ENCODE measurements at regions not wholly inside any gene's neighbourhood (a gene's known extent, or its start where the extent isn't known, plus 50 kb on each side); places are given as distances from the start of the nearest gene placed in this dataset.
"Not testable (repeated sequence)": the region's sequence is repeated elsewhere in the genome, so short reads cannot be mapped to it uniquely, and the experiment has no call there.

DNA sequence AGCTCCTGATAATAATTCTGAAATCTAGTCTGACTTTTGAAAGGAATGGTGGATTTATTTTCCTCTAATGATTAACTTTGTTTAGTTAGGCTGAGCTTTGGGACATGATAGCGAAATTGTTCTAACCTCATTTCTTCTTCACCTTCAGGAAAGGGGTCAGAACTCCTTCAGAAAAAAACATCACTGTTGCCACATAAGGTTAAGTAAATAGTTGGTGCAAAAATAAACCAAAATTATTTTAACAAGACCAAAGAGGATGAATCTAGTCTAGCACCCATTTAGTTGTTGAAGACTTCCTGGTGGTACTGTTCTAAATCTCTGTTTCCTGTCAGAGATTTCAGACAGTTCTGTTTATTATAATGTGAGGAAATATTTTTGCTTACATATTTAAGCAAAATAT, 379.8 kb downstream of the UTRN start:
- no TSS peak for BruUV-seq (replicated peaks)
- TF ChIP-seq, protein P1, sequence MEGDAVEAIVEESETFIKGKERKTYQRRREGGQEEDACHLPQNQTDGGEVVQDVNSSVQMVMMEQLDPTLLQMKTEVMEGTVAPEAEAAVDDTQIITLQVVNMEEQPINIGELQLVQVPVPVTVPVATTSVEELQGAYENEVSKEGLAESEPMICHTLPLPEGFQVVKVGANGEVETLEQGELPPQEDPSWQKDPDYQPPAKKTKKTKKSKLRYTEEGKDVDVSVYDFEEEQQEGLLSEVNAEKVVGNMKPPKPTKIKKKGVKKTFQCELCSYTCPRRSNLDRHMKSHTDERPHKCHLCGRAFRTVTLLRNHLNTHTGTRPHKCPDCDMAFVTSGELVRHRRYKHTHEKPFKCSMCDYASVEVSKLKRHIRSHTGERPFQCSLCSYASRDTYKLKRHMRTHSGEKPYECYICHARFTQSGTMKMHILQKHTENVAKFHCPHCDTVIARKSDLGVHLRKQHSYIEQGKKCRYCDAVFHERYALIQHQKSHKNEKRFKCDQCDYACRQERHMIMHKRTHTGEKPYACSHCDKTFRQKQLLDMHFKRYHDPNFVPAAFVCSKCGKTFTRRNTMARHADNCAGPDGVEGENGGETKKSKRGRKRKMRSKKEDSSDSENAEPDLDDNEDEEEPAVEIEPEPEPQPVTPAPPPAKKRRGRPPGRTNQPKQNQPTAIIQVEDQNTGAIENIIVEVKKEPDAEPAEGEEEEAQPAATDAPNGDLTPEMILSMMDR (IDR thresholded peaks at IDR 0.05; ENCODE audit: unreplicated experiment) = no peak
- H3K4me1 Mint-ChIP-seq (ENCODE audit: low read depth, unreplicated experiment) = peaks cover 33% of the 10 kb centered on the region
- no peaks in the 10 kb centered on the region for H3K27me3 Mint-ChIP-seq (ENCODE audit: unreplicated experiment)
- no peak for DNase-seq
- CTCF ChIA-PET = no interaction called here
- intact Hi-C loops (cut with micrococcal nuclease; ENCODE audit: unreplicated experiment) = loop anchor here (10.0 kb wide), 1 partner anchor 360 kb away; no protein-coding TSS in a partner anchor
- H3K9me3 Mint-ChIP-seq (ENCODE audit: low read depth, unreplicated experiment) = no peaks in the 10 kb centered on the region
- no peak overlapping the region for H3K27ac Mint-ChIP-seq (ENCODE audit: unreplicated experiment)
- H3K36me3 Mint-ChIP-seq (ENCODE audit: insufficient read depth, unreplicated experiment) = peaks cover 5% of the 10 kb centered on the region
- no peak overlapping the region for H3K4me3 Mint-ChIP-seq (ENCODE audit: low read depth, unreplicated experiment)

DNA sequence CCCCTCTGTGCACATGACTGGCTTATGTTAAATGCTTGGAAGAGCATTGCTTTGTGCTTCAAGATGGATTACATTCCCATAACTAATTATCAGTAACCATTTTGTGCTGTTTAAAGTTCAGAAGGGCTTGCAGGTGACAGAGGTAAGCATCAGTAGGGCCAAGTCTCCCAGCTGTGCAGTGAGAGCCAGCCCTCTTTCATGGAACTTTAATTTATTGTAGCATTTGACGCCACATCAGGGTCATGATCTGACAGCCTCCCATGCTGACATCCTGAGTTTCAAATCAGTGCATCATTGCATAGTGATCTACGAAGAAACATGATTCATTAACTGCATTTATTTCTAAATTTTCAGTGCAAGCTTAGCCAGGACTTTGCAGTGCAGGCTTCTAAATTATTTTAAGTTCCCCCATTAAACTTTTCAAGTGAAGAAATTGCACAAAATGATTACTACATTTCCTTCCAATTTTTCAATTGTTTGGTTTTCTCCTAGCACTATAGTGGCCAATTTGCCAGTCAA, 380.9 kb downstream of the UTRN start:
- Mint-ChIP-seq H3K4me1 (ENCODE audit: low read depth, unreplicated experiment) (peaks cover 22% of the 10 kb centered on the region), H3K36me3 (ENCODE audit: insufficient read depth, unreplicated experiment) (peaks cover 2% of the 10 kb centered on the region), H3K4me3 (ENCODE audit: low read depth, unreplicated experiment) (no peak overlapping the region), H3K27me3 (ENCODE audit: unreplicated experiment) (no peaks in the 10 kb centered on the region), H3K27ac (ENCODE audit: unreplicated experiment) (no peak overlapping the region), H3K9me3 (ENCODE audit: low read depth, unreplicated experiment) (no peaks in the 10 kb centered on the region)
- CTCF ChIA-PET = no interaction called here
- no peak for DNase-seq
- intact Hi-C loops (cut with micrococcal nuclease; ENCODE audit: unreplicated experiment) = loop anchor here (10.0 kb wide), 1 partner anchor 359 kb away; no protein-coding TSS in a partner anchor
- no TSS peak for BruUV-seq (replicated peaks)
- TF ChIP-seq, protein P1 (IDR thresholded peaks at IDR 0.05; ENCODE audit: unreplicated experiment) = no peak

DNA sequence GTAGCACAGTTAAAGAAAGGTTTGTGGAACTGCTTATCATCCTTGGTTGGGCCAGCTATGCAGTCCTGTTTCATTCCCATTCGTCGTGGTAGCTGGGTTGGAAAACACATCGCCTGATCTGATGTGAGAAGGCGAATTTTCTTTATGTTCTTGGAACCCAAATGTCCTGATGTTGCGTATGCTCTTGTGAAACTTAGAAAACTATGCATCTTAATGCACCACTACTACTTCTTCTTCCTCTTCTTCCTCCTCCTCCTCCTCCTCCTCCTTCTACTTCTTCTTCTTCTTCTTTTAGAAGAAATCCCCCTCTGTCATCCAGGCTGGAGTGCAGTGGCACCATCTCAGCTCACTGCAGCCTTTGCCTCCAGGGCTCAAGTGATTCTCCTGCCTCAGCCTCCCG, 381.6 kb downstream of the UTRN start:
- Mint-ChIP-seq H3K27me3 (ENCODE audit: unreplicated experiment) (no peaks in the 10 kb centered on the region), H3K9me3 (ENCODE audit: low read depth, unreplicated experiment) (no peaks in the 10 kb centered on the region), H3K4me1 (ENCODE audit: low read depth, unreplicated experiment) (peaks cover 15% of the 10 kb centered on the region), H3K4me3 (ENCODE audit: low read depth, unreplicated experiment) (no peak overlapping the region), H3K27ac (ENCODE audit: unreplicated experiment) (no peak overlapping the region), H3K36me3 (ENCODE audit: insufficient read depth, unreplicated experiment) (no peaks in the 10 kb centered on the region)
- TF ChIP-seq, protein P1 (IDR thresholded peaks at IDR 0.05; ENCODE audit: unreplicated experiment) = no peak
- BruUV-seq (replicated peaks) = no TSS peak
- intact Hi-C loops (cut with micrococcal nuclease; ENCODE audit: unreplicated experiment) = loop anchor here (10.0 kb wide), 1 partner anchor 358 kb away; no protein-coding TSS in a partner anchor
- CTCF ChIA-PET = no interaction called here
- DNase-seq = no peak

DNA sequence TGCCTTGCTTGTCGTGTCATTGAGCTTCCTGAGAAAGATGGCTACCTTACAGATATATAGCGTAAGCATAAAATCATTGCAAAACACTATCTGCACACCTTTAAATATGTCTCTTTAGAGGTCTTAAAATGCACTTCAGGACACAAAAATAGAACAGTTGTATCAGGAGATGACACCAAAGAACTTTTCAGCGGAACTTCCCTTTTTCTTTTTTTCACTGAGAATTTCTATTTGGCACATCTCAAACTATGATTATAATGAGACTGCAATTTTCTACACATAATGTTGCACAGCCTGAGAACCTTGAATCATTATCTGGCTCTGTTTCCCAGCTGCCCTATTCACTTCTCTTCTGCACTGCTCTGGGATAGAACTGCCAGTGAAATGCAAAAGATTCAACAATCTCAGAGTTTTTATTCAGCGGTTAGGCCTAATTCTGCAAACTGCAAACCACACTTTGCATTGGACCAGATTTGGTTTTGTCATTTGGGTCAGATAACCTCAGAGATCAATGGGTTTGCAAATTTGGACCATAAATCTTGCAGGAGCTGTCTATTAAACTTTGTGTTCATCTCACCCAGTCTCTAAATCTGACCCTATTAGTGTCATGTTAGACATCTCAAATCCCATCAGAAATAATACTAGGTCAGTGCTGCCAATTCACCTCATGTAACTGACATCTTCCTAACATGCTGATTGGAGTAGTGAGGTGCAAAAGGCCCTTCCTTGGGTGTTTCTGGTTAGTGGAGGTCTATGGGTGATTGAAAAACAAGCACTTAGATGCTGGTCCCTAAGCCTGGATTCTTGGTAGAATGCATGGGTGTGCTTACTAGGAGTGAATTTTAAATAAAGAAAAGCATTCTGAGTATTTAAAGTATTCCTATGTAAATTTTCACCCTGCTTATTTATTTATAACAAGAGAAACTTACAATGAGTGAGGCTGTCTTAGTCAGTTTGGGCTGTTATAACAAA, 382.7 kb downstream of the UTRN start:
- no peaks in the 10 kb centered on the region for H3K27me3 Mint-ChIP-seq (ENCODE audit: unreplicated experiment)
- H3K4me3 Mint-ChIP-seq (ENCODE audit: low read depth, unreplicated experiment) = no peak overlapping the region
- DNase-seq = no peak
- TF ChIP-seq, protein P1 (IDR thresholded peaks at IDR 0.05; ENCODE audit: unreplicated experiment) = no peak
- no TSS peak for BruUV-seq (replicated peaks)
- H3K36me3 Mint-ChIP-seq (ENCODE audit: insufficient read depth, unreplicated experiment) = no peaks in the 10 kb centered on the region
- H3K9me3 Mint-ChIP-seq (ENCODE audit: low read depth, unreplicated experiment) = peaks cover 8% of the 10 kb centered on the region
- H3K4me1 Mint-ChIP-seq (ENCODE audit: low read depth, unreplicated experiment) = peaks cover 15% of the 10 kb centered on the region
- CTCF ChIA-PET = no interaction called here
- intact Hi-C loops (cut with micrococcal nuclease; ENCODE audit: unreplicated experiment) = loop anchor here (10.0 kb wide), 1 partner anchor 357 kb away; no protein-coding TSS in a partner anchor
- H3K27ac Mint-ChIP-seq (ENCODE audit: unreplicated experiment) = no peak overlapping the region

DNA sequence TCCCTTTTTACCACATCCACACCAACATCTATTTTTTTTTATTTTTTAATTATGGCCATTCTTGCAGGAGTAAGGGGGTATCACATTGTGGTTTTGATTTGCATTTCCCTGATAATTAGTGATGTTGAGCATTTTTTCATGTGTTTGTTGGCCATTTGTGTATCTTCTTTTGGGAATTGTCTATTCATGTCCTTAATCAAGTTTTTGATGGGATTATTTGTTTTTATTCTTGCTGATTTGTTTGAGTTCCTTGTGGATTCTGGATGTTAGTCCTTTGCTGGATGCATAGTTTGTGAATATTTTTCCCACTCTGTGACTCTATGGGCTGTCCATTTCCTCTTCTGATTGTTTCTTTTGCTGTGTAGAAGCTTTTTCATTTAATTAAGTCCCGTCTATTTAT, 385.1 kb downstream of the UTRN start:
- H3K36me3 Mint-ChIP-seq (ENCODE audit: insufficient read depth, unreplicated experiment); BruUV-seq (replicated peaks): not testable (repeated sequence)

More for the DNA sequence above, 385.1 kb downstream of the UTRN start:
- H3K4me3 Mint-ChIP-seq (ENCODE audit: low read depth, unreplicated experiment); H3K27ac Mint-ChIP-seq (ENCODE audit: unreplicated experiment); DNase-seq; H3K9me3 Mint-ChIP-seq (ENCODE audit: low read depth, unreplicated experiment); H3K27me3 Mint-ChIP-seq (ENCODE audit: unreplicated experiment); H3K4me1 Mint-ChIP-seq (ENCODE audit: low read depth, unreplicated experiment); intact Hi-C loops (cut with micrococcal nuclease; ENCODE audit: unreplicated experiment): not testable (repeated sequence)
- CTCF ChIA-PET = interaction anchor here (0.7 kb wide), 1 partner anchor 42 kb away, joined by 4 read pairs; no protein-coding TSS in a partner anchor
